ENCODE measurements at regions not wholly inside any gene's neighbourhood (a gene's known extent, or its start where the extent isn't known, plus 50 kb on each side); places are given as distances from the start of the nearest gene placed in this dataset.

DNA sequence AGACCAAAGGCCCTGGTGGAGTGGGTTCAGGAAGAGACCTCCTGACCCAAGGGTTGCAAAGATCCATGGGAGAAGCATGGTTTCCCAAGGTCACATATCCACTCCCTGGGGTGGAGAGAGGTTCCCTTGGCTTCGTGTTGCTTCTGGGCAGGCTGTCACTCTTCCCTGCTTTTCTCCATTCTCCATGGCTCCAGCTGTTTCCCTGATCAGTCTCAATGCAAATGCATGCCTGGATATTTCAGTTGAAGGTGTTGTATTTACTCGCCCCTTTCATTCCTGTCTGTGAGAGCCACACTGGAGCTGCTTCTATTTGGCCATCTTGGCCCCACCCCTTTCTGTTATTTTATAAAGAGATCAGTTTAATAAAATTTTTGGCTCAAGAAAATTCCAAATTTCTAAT is 95.0 kb upstream of the PLSCR4 start:
- TF ChIP-seq, protein P1, sequence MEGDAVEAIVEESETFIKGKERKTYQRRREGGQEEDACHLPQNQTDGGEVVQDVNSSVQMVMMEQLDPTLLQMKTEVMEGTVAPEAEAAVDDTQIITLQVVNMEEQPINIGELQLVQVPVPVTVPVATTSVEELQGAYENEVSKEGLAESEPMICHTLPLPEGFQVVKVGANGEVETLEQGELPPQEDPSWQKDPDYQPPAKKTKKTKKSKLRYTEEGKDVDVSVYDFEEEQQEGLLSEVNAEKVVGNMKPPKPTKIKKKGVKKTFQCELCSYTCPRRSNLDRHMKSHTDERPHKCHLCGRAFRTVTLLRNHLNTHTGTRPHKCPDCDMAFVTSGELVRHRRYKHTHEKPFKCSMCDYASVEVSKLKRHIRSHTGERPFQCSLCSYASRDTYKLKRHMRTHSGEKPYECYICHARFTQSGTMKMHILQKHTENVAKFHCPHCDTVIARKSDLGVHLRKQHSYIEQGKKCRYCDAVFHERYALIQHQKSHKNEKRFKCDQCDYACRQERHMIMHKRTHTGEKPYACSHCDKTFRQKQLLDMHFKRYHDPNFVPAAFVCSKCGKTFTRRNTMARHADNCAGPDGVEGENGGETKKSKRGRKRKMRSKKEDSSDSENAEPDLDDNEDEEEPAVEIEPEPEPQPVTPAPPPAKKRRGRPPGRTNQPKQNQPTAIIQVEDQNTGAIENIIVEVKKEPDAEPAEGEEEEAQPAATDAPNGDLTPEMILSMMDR (IDR thresholded peaks at IDR 0.05): no peak
- TF ChIP-seq POLR2AphosphoS5 (IDR thresholded peaks at IDR 0.05; ENCODE audit: low read depth, low read length) (no peak), SIN3A (IDR thresholded peaks at IDR 0.05; ENCODE audit: borderline replicate concordance, insufficient read depth, low read depth, low read length) (no peak)
- TF ChIP-seq, protein P2, sequence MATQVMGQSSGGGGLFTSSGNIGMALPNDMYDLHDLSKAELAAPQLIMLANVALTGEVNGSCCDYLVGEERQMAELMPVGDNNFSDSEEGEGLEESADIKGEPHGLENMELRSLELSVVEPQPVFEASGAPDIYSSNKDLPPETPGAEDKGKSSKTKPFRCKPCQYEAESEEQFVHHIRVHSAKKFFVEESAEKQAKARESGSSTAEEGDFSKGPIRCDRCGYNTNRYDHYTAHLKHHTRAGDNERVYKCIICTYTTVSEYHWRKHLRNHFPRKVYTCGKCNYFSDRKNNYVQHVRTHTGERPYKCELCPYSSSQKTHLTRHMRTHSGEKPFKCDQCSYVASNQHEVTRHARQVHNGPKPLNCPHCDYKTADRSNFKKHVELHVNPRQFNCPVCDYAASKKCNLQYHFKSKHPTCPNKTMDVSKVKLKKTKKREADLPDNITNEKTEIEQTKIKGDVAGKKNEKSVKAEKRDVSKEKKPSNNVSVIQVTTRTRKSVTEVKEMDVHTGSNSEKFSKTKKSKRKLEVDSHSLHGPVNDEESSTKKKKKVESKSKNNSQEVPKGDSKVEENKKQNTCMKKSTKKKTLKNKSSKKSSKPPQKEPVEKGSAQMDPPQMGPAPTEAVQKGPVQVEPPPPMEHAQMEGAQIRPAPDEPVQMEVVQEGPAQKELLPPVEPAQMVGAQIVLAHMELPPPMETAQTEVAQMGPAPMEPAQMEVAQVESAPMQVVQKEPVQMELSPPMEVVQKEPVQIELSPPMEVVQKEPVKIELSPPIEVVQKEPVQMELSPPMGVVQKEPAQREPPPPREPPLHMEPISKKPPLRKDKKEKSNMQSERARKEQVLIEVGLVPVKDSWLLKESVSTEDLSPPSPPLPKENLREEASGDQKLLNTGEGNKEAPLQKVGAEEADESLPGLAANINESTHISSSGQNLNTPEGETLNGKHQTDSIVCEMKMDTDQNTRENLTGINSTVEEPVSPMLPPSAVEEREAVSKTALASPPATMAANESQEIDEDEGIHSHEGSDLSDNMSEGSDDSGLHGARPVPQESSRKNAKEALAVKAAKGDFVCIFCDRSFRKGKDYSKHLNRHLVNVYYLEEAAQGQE (IDR thresholded peaks at IDR 0.05; ENCODE audit: insufficient read depth in 1 of 2, low read depth in 2 of 2, low read length in 1 of 2): no peak

All from Panc1 (cell line).